ENCODE measurements at regions not wholly inside any gene's neighbourhood (a gene's known extent, or its start where the extent isn't known, plus 50 kb on each side); places are given as distances from the start of the nearest gene placed in this dataset.

DNA sequence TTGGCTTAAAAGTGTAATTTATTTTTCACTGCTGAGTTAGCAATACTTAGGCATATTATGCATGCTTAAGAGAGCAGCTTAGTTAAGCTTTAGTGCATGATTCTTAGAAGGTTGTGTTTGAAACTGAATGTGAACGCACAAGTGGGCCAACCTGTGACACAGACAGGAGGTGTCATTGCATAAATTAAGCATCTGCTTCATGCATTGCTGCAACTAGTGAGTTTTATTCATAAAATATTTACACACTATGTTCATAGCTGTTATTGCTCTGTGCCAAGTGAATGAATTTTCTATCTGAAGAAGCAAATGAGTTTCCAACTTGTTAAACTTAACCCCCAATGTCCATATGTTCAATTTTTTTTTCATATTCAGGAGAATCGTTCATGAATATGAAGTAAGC lies 806.4 kb downstream of the GALR1 start:
- no peak overlapping the region for H2AFZ ChIP-seq (ENCODE audit: control insufficient read depth, low read length)
- no peaks in the 10 kb centered on the region for H3K27me3 ChIP-seq (ENCODE audit: control insufficient read depth, extremely low read depth, insufficient read depth, low read length)

DNA sequence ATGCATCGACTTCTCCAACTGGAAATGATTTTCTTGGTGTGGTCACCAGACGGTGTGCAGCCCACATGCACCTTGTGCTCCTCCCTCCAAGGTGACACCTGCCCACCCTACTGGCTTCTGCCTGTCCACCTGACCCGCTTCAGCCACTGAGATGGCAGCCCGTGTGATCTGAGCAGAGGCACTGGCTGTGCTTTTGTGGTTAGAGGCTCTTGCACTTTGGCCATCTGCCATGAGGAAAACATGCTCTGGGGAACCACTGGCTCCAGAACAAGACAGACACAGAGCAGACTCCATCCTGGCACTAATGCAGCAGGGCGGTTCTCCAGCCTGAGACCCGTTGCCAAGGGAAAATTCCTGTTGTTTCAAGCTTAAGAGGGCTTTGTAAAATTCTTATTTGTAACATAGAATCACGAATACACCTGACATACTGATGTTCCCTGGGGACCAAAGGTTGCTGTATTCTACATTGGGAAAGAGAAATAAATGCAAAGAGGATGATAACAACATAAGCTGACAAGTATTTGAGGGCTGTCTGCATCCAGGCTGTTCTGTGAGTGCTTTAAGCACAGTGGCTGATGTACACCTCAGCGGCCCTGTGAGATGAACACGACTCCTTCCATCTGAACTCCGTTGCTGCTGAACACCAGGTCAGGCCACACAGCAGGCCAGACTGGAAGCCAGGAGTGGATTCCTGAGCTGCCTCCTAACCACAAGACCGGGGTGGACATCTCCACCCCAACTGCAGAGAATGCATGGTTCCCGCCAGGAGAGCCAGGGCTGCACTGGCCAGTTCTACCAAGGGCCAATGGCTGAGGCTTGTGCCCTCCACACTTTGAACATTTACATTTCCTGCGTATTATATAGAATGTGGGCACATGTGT lies 820.4 kb downstream of the GALR1 start:
- Histone ChIP-seq H3K9me1 (ENCODE audit: control insufficient read depth, extremely low read depth, insufficient read depth, low read length) (no peaks in the 10 kb centered on the region), H3K4me1 (ENCODE audit: control insufficient read depth, extremely low read depth, insufficient read depth, low read length) (no peaks in the 10 kb centered on the region), H3K4me2 (ENCODE audit: control insufficient read depth, extremely low read depth, insufficient read depth, low read depth, low read length) (no peak overlapping the region), H3K27ac (ENCODE audit: control insufficient read depth, insufficient read depth, low read length) (no peak overlapping the region), H3K36me3 (ENCODE audit: control insufficient read depth in 2 of 2, extremely low read depth in 1 of 2, insufficient read depth in 2 of 2, low read length in 2 of 2) (no peaks in the 10 kb centered on the region), H4K20me1 (ENCODE audit: control insufficient read depth, extremely low read depth, insufficient read depth, low read length) (no peaks in the 10 kb centered on the region), H3K9me3 (ENCODE audit: control insufficient read depth, low read depth, low read length) (peaks cover 5% of the 10 kb centered on the region), H3K9ac (ENCODE audit: control insufficient read depth, extremely low read depth, insufficient read depth, low read length) (no peak overlapping the region), H2AFZ (ENCODE audit: control insufficient read depth, low read length) (no peak overlapping the region), H3K4me3 (ENCODE audit: control insufficient read depth in 2 of 3, extremely low read depth in 1 of 3, insufficient read depth in 2 of 3, low read depth in 1 of 3, low read length in 3 of 3) (no peak overlapping the region), H3K27me3 (ENCODE audit: control insufficient read depth, extremely low read depth, insufficient read depth, low read length) (no peaks in the 10 kb centered on the region), H3K79me2 (ENCODE audit: control insufficient read depth, insufficient read depth, low read length) (no peaks in the 10 kb centered on the region)
- FAIRE-seq (no peak), DNase-seq (ENCODE audit: low read depth, low spot score) (no peak)
- TF ChIP-seq, protein P1, sequence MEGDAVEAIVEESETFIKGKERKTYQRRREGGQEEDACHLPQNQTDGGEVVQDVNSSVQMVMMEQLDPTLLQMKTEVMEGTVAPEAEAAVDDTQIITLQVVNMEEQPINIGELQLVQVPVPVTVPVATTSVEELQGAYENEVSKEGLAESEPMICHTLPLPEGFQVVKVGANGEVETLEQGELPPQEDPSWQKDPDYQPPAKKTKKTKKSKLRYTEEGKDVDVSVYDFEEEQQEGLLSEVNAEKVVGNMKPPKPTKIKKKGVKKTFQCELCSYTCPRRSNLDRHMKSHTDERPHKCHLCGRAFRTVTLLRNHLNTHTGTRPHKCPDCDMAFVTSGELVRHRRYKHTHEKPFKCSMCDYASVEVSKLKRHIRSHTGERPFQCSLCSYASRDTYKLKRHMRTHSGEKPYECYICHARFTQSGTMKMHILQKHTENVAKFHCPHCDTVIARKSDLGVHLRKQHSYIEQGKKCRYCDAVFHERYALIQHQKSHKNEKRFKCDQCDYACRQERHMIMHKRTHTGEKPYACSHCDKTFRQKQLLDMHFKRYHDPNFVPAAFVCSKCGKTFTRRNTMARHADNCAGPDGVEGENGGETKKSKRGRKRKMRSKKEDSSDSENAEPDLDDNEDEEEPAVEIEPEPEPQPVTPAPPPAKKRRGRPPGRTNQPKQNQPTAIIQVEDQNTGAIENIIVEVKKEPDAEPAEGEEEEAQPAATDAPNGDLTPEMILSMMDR (optimal IDR thresholded peaks at IDR 0.05 in 1 of 3, IDR thresholded peaks at IDR 0.05 in 1 of 3, conservative IDR thresholded peaks at IDR 0.05 in 1 of 3; ENCODE audit: extremely low read depth in 1 of 3, insufficient read depth in 2 of 3, low read length in 3 of 3), result no peak
- no peak for TF ChIP-seq EZH2 (IDR thresholded peaks at IDR 0.05; ENCODE audit: low read length)
- dilution Hi-C loops (cut with MboI; ENCODE audit: extremely low pct_ligation_motif_present, low sequenced_read_pairs), result no loop called here

More for the DNA sequence above, 806.4 kb downstream of the GALR1 start:
- no peak overlapping the region for H3K27ac ChIP-seq (ENCODE audit: control insufficient read depth, insufficient read depth, low read length)
- peaks cover 3% of the 10 kb centered on the region for H3K9me3 ChIP-seq (ENCODE audit: control insufficient read depth, low read depth, low read length)
- H3K9me1 ChIP-seq (ENCODE audit: control insufficient read depth, extremely low read depth, insufficient read depth, low read length), result no peaks in the 10 kb centered on the region
- no peaks in the 10 kb centered on the region for H3K79me2 ChIP-seq (ENCODE audit: control insufficient read depth, insufficient read depth, low read length)
- H3K4me2 ChIP-seq (ENCODE audit: control insufficient read depth, extremely low read depth, insufficient read depth, low read depth, low read length), result no peak overlapping the region
- TF ChIP-seq, protein P1 (optimal IDR thresholded peaks at IDR 0.05 in 1 of 3, IDR thresholded peaks at IDR 0.05 in 1 of 3, conservative IDR thresholded peaks at IDR 0.05 in 1 of 3; ENCODE audit: extremely low read depth in 1 of 3, insufficient read depth in 2 of 3, low read length in 3 of 3), result no peak
- no peak for TF ChIP-seq EZH2 (IDR thresholded peaks at IDR 0.05; ENCODE audit: low read length)
- H3K9ac ChIP-seq (ENCODE audit: control insufficient read depth, extremely low read depth, insufficient read depth, low read length), result no peak overlapping the region
- no peaks in the 10 kb centered on the region for H4K20me1 ChIP-seq (ENCODE audit: control insufficient read depth, extremely low read depth, insufficient read depth, low read length)
- FAIRE-seq (no peak), DNase-seq (ENCODE audit: low read depth, low spot score) (no peak)
- no peaks in the 10 kb centered on the region for H3K36me3 ChIP-seq (ENCODE audit: control insufficient read depth in 2 of 2, extremely low read depth in 1 of 2, insufficient read depth in 2 of 2, low read length in 2 of 2)
- H3K4me1 ChIP-seq (ENCODE audit: control insufficient read depth, extremely low read depth, insufficient read depth, low read length), result no peaks in the 10 kb centered on the region
- dilution Hi-C loops (cut with MboI; ENCODE audit: extremely low pct_ligation_motif_present, low sequenced_read_pairs), result no loop called here
- H3K4me3 ChIP-seq (ENCODE audit: control insufficient read depth in 2 of 3, extremely low read depth in 1 of 3, insufficient read depth in 2 of 3, low read depth in 1 of 3, low read length in 3 of 3), result no peak overlapping the region

All from keratinocyte (primary cell).